Left colon (tissue), 2 donors: ENCODE measurements at regions not wholly inside any gene's neighbourhood (a gene's known extent, or its start where the extent isn't known, plus 50 kb on each side); places are given as distances from the start of the nearest gene placed in this dataset.

ENCODE experiments used
- ATAC-seq: fragments of 200-7000 bp; cut with Tn5 transposase; one replicate; pipeline ENCODE4 v1.9.1; 2020; ENCODE audit warnings: mild to moderate bottlenecking, moderate library complexity
- DNase-seq, 2 donors: peaks; one replicate each; pipeline ENCODE4 v3.0.0-alpha.2; 2020
- intact Hi-C, 2 donors: fragments of 100-400 bp; cut with DNase I in 1 of 2; cut with micrococcal nuclease in 1 of 2; formaldehyde crosslinking; loops; one replicate each; pipeline versions ENCODE4 v1.11.2 to v1.14.0; 2022; cut with DNase I, micrococcal nuclease
- donor health status: DM: no; HTN: no; CAD: no.
- donor health status: DM: yes; HTN: yes; CAD: no.

DNA sequence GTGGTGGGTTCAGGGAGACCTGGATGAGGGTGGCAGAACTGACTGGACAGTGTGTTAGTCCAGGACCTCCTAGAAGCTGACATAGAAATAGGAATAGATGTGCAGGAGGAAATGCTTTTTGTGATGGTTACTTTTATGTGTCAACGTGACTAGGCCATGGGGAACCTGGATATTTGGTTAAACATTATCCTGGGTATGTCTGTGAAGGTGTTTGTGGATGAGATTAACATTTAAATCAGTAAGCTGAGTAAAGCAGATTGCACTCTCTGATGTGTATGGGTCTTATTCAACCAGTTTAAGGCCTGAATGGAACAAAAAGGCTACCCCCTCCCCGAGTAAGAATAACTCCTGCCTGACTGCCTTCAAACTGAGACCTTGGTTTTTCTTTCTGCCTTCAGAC lies 219.3 kb downstream of the DHX35 start:
- DNase-seq: no peak
- no peak for ATAC-seq
- intact Hi-C loops: no loop called here

- ATAC-seq: no peak
- intact Hi-C loops: no loop called here
- no peak for DNase-seq
Measured at GRCh38 chr20:39176457-39176856, 214.3 kb downstream of the DHX35 start.

DNA sequence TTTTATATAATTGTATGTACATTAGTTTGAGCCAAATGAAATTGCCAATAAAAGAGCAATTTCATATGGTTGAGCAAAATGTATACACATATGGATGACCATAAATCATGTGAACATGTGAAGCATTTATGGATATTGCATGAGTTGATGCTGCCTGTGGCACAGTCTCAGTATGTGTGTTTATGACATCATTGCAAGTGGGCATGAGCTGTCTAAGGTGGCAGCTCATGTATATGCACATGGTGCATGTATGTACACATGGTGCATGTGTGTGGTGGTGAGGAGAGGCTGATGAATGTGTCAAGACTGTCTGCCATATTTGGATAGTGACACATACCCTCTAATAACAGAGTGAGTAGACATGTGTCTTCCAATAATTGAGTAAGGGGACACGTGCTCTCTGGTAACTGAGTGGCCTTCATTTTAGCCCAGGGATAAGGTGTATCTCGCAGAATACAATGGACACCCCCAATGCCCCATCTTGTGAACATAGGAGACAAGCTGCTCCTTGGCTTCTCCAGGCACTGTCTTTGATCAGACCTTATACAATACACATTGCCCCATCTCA lies 208.8 kb downstream of the DHX35 start:
- no peak for DNase-seq
- no peak for ATAC-seq
- intact Hi-C loops: no loop called here

- ATAC-seq (no peak), DNase-seq (no peak)
- intact Hi-C loops: no loop called here
Measured at GRCh38 chr20:39165099-39165498, 203.0 kb downstream of the DHX35 start.

DNA sequence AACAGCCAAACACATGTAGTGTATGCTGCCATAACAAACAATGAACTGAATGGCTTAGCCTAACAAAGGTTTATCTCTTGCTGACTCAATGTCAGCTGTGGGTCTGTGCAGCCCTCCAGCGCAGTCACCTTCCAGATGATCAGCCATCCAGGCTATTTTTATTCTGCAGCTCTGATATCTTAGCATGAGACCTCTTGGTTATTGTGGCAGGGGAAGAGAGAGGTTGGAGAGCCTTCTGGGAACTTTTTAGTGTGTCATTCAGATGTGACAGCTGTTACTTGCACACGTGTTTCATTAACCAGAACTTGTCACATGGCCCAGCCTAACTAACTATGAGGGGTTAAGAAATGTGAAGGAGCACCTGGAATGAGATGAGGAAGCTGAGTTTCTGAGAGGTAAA lies 202.5 kb downstream of the DHX35 start:
- ATAC-seq (no peak), DNase-seq (no peak)
- intact Hi-C loops: no loop called here

- DNase-seq (no peak), ATAC-seq (no peak)
- intact Hi-C loops: no loop called here
Measured at GRCh38 chr20:39163993-39164392, 201.8 kb downstream of the DHX35 start.

DNA sequence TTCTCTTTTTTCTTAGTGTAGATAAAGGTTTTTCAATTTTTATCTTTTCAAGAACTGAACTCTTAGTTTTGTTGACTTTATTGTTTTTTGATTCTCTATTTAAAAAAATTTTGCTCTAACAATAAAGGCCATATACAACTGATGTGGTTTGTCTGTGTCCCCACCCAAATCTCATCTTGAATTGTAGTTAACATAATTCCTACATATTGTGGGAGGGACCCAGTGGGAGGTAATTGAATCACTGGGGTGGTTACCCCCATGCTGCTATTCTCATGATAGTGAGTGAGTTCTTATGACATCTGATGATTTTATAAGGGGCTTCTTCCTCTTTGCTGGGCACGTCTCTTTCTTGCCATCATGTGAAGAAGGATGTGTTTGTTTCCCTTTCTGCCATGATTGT lies 199.8 kb downstream of the DHX35 start:
- ATAC-seq (no peak), DNase-seq (no peak)
- intact Hi-C loops: no loop called here

DNA sequence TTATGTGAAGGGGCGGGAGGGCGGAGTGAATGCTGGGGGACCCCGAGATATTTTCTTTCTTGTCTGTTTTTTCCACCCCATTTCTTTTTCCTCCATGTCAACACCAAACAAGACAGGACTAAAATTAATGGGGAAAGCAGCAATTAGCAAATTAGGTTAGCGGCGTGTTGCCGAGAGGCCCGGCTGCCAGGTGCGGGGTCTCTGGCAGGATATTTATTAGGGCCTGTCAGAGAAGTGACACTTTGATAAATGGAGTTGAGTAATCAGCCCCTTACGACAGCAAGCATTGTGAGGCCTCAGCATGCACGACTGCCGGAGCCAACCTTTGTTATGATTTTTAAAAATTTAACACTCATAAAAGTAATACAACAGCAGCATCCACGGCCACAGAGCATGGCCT lies 193.8 kb downstream of the DHX35 start:
- DNase-seq (no peak), ATAC-seq (no peak)
- intact Hi-C loops: no loop called here

GRCh38 chr20:39152742-39153141 lies 190.6 kb downstream of the DHX35 start:
- ATAC-seq: no peak
- intact Hi-C loops: no loop called here
- no peak for DNase-seq

DNA sequence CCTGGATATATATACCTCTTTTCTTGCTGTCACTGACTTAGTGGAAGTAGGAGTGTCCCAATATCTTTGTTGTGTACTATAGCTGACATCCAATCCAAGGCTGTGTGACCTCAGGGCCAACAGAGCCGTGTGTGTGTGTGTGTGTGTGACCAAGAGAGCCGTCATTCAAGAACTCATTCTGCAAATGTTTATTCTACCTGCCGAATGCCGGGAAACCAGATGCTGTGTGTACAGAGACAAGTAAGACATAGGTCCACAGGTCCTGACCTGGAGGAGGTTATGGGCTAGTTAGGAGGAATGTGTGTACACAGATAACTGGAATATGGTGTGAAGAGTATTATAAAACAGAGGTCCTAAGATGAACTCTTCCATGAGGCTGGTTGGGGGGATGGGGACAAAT lies 190.0 kb downstream of the DHX35 start:
- ATAC-seq: no peak
- DNase-seq: no peak
- intact Hi-C loops: no loop called here

DNA sequence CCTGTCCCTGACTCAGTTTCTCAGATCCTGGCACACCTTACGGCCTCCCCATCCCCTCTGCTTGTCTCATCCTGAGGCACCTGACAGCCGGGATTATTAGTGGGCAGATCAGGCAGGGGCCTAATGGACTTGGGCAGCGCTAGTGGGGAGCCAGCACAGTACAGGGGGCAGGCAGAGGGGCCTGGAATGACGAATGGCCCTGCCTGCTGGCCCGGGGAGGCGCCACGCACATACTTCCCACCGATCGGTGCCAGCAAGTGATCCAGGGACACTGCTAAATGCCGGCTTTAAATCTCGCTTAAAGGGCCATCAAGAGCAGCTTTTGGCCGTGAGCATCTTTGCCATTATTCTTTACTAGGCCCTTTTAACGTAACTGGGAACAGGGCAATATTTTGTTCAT lies 188.4 kb downstream of the DHX35 start:
- intact Hi-C loops: no loop called here
- ATAC-seq (no peak), DNase-seq (no peak)

- DNase-seq: no peak
- intact Hi-C loops: no loop called here
- no peak for ATAC-seq
Measured at GRCh38 chr20:39146394-39146793, 184.2 kb downstream of the DHX35 start.

- ATAC-seq: no peak
- no peak for DNase-seq
- intact Hi-C loops: no loop called here
Measured at GRCh38 chr20:39145921-39146320, 183.8 kb downstream of the DHX35 start.

DNA sequence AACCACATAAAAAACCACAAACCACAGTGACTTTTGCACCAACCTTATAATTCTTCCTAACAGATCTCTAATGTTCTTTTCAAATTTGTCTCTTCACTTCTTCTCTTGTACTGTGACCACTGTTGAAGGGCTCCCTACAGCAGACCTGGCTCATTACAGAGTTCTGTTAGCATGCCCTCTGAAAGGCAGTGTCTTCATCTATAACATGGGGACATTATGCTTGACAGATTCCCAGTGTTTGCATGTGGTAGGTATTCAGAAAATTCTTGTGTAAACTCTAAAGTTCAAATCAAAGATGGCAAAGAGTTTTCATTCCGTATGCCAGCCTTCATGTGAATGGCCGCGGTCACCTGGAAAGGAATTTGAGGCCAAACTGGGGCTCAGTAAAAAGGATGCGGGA lies 182.6 kb downstream of the DHX35 start:
- DNase-seq: no peak
- ATAC-seq: no peak
- intact Hi-C loops: no loop called here

DNA sequence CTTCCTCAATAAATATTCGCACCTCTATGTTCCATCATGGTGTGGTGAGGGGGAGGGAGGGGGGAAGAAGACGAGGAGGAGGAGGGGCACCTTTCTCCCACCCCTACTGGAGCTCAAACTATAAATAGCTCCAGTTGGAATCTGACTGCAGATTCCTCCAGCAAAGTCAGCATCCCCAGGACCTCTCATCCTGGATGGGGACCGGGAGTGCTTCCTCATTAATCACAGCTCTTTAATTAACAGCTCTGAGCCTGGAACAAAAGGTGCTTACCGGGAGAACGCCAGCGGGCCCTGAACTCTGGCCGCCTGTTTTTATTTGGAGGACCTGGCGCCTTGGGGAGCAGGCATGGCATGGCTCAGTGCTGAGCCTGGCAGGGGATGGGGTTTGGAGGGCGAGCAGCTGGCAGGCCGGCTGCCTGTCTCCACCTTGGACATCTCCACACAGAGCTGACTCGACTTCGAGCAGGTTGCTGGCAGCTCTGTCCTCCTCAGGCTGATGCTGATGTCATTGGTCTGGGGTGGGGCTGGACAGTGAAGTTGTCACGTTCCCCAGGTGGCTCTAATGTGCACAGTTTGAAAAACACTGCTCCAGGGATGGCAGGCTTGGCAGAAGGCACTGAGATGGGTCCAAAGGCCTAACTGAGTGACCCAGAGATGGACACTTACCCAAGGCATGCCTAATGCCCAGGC lies 180.4 kb downstream of the DHX35 start:
- ATAC-seq: no peak
- no peak for DNase-seq
- intact Hi-C loops: no loop called here

DNA sequence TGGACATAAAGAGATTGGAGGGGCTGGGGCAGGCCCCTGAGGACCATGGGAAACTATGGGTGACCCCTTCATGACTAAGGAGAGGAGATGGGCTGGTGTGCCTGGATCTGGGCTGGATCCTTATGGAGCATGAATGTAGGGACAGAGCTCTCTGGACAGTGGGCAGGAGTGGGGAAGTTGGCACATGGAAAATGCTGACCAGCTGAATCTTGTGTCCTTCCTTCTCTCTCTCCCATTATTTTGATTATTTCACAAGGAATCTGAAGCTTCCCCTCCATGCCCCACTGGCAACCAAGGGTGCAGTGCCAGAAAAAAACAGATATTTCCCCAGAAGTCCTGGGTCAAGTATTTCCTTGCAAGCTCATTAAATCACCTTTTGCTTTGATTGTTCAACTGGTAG lies 175.2 kb downstream of the DHX35 start:
- DNase-seq (no peak), ATAC-seq (no peak)
- intact Hi-C loops: no loop called here

GRCh38 chr20:39136798-39137197 lies 174.7 kb downstream of the DHX35 start:
- ATAC-seq: no peak

GRCh38 chr20:39135885-39136544 lies 173.9 kb downstream of the DHX35 start:
- intact Hi-C loops: no loop called here
- DNase-seq (no peak), ATAC-seq (no peak)

More at GRCh38 chr20:39136798-39137197, 174.7 kb downstream of the DHX35 start:
- no peak for DNase-seq
- intact Hi-C loops: no loop called here

DNA sequence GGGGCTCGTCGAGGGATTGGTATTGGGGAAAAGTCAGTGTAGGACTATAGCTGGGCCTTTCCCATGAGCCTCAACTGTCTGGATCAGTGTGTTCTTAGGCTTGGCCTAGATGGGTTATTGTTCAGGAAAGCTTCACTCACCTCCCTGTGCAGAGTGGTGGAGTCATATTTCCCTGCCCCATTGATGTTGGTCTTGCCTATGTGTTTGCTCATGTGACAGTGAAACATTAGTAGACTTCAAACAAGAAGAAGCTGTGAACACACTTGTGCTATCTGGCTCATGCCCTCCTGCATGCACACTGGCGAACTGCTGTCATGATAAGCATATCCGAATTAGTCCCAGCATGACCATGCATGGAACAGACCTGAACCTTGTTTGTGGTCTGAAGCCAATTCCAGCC lies 171.1 kb downstream of the DHX35 start:
- ATAC-seq: no peak
- DNase-seq: no peak
- intact Hi-C loops: no loop called here

DNA sequence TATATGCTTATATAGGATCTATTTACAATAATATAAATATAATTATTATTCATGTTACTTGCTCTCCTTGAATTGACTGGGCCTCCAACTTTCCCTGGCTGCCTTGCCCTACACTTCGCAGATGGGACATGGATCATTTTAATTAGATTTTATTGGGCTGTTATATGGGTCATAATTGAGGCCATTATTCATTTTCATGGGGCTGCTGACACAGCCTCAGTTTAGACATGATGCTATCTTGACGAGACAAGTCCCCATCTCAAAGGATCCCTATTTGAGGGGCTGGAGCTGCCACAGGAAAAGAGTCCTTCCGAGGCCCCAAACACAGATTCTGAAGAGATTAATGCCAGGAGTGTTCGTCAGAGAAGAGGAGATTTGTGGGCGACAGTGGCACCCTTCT lies 170.4 kb downstream of the DHX35 start:
- ATAC-seq: no peak
- DNase-seq: no peak
- intact Hi-C loops: no loop called here

DNA sequence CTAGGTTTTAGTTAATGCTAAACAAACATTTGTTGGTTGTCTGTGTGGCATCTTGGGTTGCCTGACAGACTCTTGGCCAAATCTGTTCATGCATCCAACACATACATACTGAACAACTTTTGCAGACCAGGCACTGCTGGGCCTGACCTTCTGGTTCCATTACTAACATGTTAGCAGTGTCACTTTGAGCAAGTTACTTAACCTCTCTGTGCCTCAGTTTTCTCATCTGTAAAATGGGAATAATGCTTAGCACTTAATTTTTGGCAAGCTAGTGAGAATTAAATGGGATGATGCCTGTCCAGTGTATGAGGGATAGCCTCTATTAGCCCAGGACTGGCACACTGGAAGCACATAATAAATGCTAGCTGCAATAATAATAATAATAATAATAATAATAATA lies 169.9 kb downstream of the DHX35 start:
- DNase-seq (no peak), ATAC-seq (no peak)
- intact Hi-C loops: no loop called here
